Prostate gland (tissue), 2 donors: ENCODE measurements at regions not wholly inside any gene's neighbourhood (a gene's known extent, or its start where the extent isn't known, plus 50 kb on each side); places are given as distances from the start of the nearest gene placed in this dataset.

Experiments used
- POLR2A ChIP-seq: fragments of 450-650 bp; IDR thresholded peaks from one replicate; pipeline ENCODE4 v1.6.1; 2016; ENCODE audit warnings: antibody characterized with exemption, mild to moderate bottlenecking
- POLR2AphosphoS5 ChIP-seq: sonication (generic); formaldehyde crosslinking; IDR thresholded peaks from one replicate; pipeline ENCODE4 v1.6.1; 2017; ENCODE audit warnings: antibody characterized with exemption
- TF ChIP-seq, protein P1 (sequence below), 4 experiments: fragments of 200-600 bp in 2 of 4; fragments of 450-650 bp in 2 of 4; sonication (generic) in 2 of 4; IDR thresholded peaks; 1 replicate in 3 of 4; 2 replicates in 1 of 4; pipeline ENCODE4 v1.5.1; 2016 to 2019; ENCODE audit warnings: antibody characterized with exemption in 4 of 4, mild to moderate bottlenecking in 2 of 4, moderate library complexity in 2 of 4

DNA sequence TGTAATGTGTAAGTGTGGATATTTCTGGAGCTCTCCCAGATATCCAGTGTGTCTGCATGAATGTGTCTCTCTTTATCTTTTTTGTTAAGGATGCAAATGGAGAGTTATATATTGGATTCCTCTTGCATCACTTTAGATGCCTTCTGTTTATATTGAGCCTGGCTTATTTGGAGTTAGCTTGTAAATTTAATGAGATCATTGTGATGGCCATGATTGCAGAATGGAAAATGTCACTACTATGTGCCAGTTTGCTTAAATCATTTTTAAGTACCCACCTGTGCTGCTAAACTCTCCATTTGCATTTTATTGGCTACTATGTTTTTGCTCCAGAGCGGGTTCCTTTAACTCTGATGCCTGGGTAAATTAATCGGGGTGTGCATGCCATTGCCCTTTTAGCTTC, 334.8 kb downstream of the UTRN start:
- TF ChIP-seq POLR2A: no peak
- TF ChIP-seq, protein P1, sequence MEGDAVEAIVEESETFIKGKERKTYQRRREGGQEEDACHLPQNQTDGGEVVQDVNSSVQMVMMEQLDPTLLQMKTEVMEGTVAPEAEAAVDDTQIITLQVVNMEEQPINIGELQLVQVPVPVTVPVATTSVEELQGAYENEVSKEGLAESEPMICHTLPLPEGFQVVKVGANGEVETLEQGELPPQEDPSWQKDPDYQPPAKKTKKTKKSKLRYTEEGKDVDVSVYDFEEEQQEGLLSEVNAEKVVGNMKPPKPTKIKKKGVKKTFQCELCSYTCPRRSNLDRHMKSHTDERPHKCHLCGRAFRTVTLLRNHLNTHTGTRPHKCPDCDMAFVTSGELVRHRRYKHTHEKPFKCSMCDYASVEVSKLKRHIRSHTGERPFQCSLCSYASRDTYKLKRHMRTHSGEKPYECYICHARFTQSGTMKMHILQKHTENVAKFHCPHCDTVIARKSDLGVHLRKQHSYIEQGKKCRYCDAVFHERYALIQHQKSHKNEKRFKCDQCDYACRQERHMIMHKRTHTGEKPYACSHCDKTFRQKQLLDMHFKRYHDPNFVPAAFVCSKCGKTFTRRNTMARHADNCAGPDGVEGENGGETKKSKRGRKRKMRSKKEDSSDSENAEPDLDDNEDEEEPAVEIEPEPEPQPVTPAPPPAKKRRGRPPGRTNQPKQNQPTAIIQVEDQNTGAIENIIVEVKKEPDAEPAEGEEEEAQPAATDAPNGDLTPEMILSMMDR (IDR thresholded peaks at IDR 0.05): no peak
- no peak for TF ChIP-seq POLR2AphosphoS5
